Heart left ventricle (tissue), 13 donors: ENCODE measurements at regions not wholly inside any gene's neighbourhood (a gene's known extent, or its start where the extent isn't known, plus 50 kb on each side); places are given as distances from the start of the nearest gene placed in this dataset.

ENCODE experiments used
- POLR2A ChIP-seq, 2 donors: fragments of 450-650 bp; IDR thresholded peaks; one replicate each; pipeline ENCODE4 v1.6.1; 2017; ENCODE audit warnings: antibody characterized with exemption in 2 of 2, mild to moderate bottlenecking in 2 of 2, moderate library complexity in 2 of 2
- TF ChIP-seq, protein P1 (sequence below), 12 donors: fragments of 200-600 bp; sonication (generic) in 4 of 12; IDR thresholded peaks; one replicate each; pipeline versions ENCODE4 v1.5.0 to v1.8.0; 2018 to 2022; ENCODE audit warnings: antibody characterized with exemption in 12 of 12, mild to moderate bottlenecking in 5 of 12
- donor health status: ischemic (EF 13 %, LVEDD 7.1; RV severe dilation, severe dysfunction).
- donor health status: DM: no; HTN: yes; CAD: no.
- donor health status: DM: no; HTN: no; CAD: no.
- donor health status: ischemic (EF 25% LVEDD 6.9; RV normal size, moderate dysfunction).
- donor health status: ischemic (EF 25% LVEDD 5.7; RV mildly dilated, moderate dysfunction).
- donor health status: ischemic (EF 35%, LVEDD 5.7; RV mildly dilated, moderate dysfunction).
- donor health status: nonischemic (EF 11% LVEDD 7.7; RV severe dilation, severe dysfunction).
- donor health status: DM: yes; HTN: yes; CAD: no.
- donor health status: PGD.
- donor health status: ischemic (EF 29% LVEDD 5.4; RV normal size, mild dysfunction).
- donor health status: nonischemic (EF 23%, LVEDD 6.1; RV moderate dilation, normal function).

DNA sequence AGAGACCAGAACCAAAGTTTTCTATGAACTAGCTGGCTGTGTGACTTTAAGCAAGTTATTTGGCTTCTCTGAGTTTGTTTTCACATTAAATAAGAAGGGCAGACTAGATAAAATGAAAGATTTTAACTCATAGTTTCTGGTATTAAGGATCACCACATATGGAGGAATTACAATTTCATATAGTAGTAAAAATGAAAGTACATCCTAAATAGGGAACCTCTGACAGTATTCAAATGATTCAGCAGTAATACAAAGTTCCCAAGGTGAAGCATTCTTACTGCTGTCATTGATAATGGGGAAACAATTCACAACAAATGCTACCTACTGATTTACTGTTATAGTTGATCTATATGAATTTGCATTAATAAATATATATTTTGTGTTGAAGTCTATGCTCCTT is 170.3 kb upstream of the VRK2 start:
- no peak for TF ChIP-seq POLR2A (IDR thresholded peaks at IDR 0.05)
- TF ChIP-seq, protein P1, sequence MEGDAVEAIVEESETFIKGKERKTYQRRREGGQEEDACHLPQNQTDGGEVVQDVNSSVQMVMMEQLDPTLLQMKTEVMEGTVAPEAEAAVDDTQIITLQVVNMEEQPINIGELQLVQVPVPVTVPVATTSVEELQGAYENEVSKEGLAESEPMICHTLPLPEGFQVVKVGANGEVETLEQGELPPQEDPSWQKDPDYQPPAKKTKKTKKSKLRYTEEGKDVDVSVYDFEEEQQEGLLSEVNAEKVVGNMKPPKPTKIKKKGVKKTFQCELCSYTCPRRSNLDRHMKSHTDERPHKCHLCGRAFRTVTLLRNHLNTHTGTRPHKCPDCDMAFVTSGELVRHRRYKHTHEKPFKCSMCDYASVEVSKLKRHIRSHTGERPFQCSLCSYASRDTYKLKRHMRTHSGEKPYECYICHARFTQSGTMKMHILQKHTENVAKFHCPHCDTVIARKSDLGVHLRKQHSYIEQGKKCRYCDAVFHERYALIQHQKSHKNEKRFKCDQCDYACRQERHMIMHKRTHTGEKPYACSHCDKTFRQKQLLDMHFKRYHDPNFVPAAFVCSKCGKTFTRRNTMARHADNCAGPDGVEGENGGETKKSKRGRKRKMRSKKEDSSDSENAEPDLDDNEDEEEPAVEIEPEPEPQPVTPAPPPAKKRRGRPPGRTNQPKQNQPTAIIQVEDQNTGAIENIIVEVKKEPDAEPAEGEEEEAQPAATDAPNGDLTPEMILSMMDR (IDR thresholded peaks at IDR 0.05): no peak
